PC-3 (cell line): ENCODE measurements at regions not wholly inside any gene's neighbourhood (a gene's known extent, or its start where the extent isn't known, plus 50 kb on each side); places are given as distances from the start of the nearest gene placed in this dataset.

ENCODE experiments used
- ATAC-seq: fragments of 200-7000 bp; cut with Tn5 transposase; 2 replicates; pipeline ENCODE4 v1.9.1; 2020; ENCODE audit warnings: mild to moderate bottlenecking, moderate library complexity
- BruUV-seq: library from RNA; stranded (reverse); fragments of 400-500 nt; replicated peaks from 2 replicates; lab custom pipeline; 2021; lab: Mats Ljungman, UMichigan
- CTCF ChIA-PET: fragments of 300-600 bp; sonication (Branson Sonifier 250); formaldehyde crosslinking; loops from one replicate; lab custom pipeline; 2022; ENCODE audit warnings: antibody characterized with exemption; lab: Charles Lee
- POLR2A ChIA-PET: fragments of 300-600 bp; sonication (Branson Sonifier 250); formaldehyde crosslinking; loops from one replicate; lab custom pipeline; 2022; ENCODE audit warnings: antibody characterized with exemption; ENCODE audit not compliant: unreplicated experiment; lab: Charles Lee
- DNase-seq: peaks from one replicate; pipeline ENCODE4 v3.0.0-alpha.2; 2015
- H2AFZ ChIP-seq: fragments of 300-600 bp; sonication (generic); 2 replicates; pipeline ENCODE4 v1.6.0; 2016; ENCODE audit warnings: antibody characterized with exemption, low read length
- H3F3A ChIP-seq: fragments of 300-600 bp; sonication (generic); one replicate; pipeline ENCODE4 v1.6.0; 2017; ENCODE audit warnings: antibody characterized with exemption, low read length, control low read depth, mild to moderate bottlenecking; ENCODE audit not compliant: unreplicated experiment
- H3K27ac ChIP-seq: fragments of 300-600 bp; sonication (generic); 2 replicates; pipeline ENCODE4 v1.5.1; 2016; ENCODE audit warnings: mild to moderate bottlenecking, low read length
- H3K27me3 ChIP-seq: fragments of 300-600 bp; sonication (generic); 2 replicates; pipeline ENCODE4 v1.6.1; 2016; ENCODE audit warnings: low read length, mixed read lengths
- H3K36me3 ChIP-seq: fragments of 300-600 bp; sonication (generic); 2 replicates; pipeline ENCODE4 v1.6.1; 2016; ENCODE audit warnings: low read depth, mixed run types, low read length, mixed read lengths
- H3K4me1 ChIP-seq: fragments of 300-600 bp; sonication (generic); 2 replicates; pipeline ENCODE4 v1.5.1; 2016; ENCODE audit warnings: low read length; ENCODE audit not compliant: insufficient read depth
- H3K4me2 ChIP-seq: fragments of 300-600 bp; sonication (generic); 2 replicates; pipeline ENCODE4 v1.6.0; 2016; ENCODE audit warnings: low read length
- H3K4me3 ChIP-seq: fragments of 300-600 bp; sonication (generic); 2 replicates; pipeline ENCODE4 v1.5.1; 2016; ENCODE audit warnings: mild to moderate bottlenecking, low read length, mixed read lengths
- H3K79me2 ChIP-seq: fragments of 300-600 bp; sonication (generic); 2 replicates; pipeline ENCODE4 v1.6.1; 2017; ENCODE audit warnings: low read length, mixed read lengths
- H3K9ac ChIP-seq: fragments of 300-600 bp; sonication (generic); 2 replicates; pipeline ENCODE4 v1.6.0; 2016; ENCODE audit warnings: mild to moderate bottlenecking, low read length
- H3K9me2 ChIP-seq: fragments of 300-600 bp; sonication (generic); replicated peaks from 2 replicates; pipeline ENCODE4 v1.6.1; 2016; ENCODE audit warnings: mixed run types, low read length, mixed read lengths
- H3K9me3 ChIP-seq: fragments of 300-600 bp; sonication (generic); 2 replicates; pipeline ENCODE4 v1.6.1; 2016; ENCODE audit warnings: low read length, mixed read lengths
- H4K20me1 ChIP-seq: fragments of 300-600 bp; sonication (generic); 2 replicates; pipeline ENCODE4 v1.6.1; 2016; ENCODE audit warnings: low read length, mixed read lengths
- CTCF ChIP-seq: fragments of 300-600 bp; sonication (generic); conservative IDR thresholded peaks from 2 replicates; pipeline ENCODE4 v1.5.1; 2017; ENCODE audit warnings: antibody characterized with exemption, low read depth, mild to moderate bottlenecking, low read length
- EZH2 ChIP-seq: fragments of 300-600 bp; sonication (generic); IDR thresholded peaks from one replicate; pipeline ENCODE4 v1.6.1; 2017; ENCODE audit warnings: antibody characterized with exemption, mild to moderate bottlenecking, low read length; ENCODE audit not compliant: unreplicated experiment
- EZH2phosphoT487 ChIP-seq: fragments of 300-600 bp; sonication (generic); IDR thresholded peaks from 2 replicates; pipeline ENCODE4 v1.6.1; 2018; ENCODE audit warnings: mild to moderate bottlenecking, antibody characterized with exemption, low read length, borderline replicate concordance
- intact Hi-C: fragments of 100-400 bp; cut with micrococcal nuclease; formaldehyde crosslinking; loops from 2 replicates; pipeline ENCODE4 v1.9.0; 2023

- Histone ChIP-seq H3F3A (peaks cover 17% of the 10 kb centered on the region), H3K27me3 (no peaks in the 10 kb centered on the region), H3K4me1 (peaks cover 51% of the 10 kb centered on the region), H3K4me2 (peak overlapping the region; percentile 76), H3K27ac (peak overlapping the region; percentile 100), H3K9me2 (no peaks in the 10 kb centered on the region), H2AFZ (no peak overlapping the region), H3K36me3 (no peaks in the 10 kb centered on the region), H3K79me2 (peaks cover 9% of the 10 kb centered on the region; the same call in 1 of the 2 replicates), H3K4me3 (peak overlapping the region; percentile 38; the same call in 1 of the 2 replicates), H3K9ac (peak overlapping the region; percentile 99), H3K9me3 (no peaks in the 10 kb centered on the region), H4K20me1 (no peaks in the 10 kb centered on the region)
- POLR2A ChIA-PET: interaction anchor here (0.5 to 1.8 kb wide), 8 partner anchors 38 to 161 kb away, joined by 3 to 14 read pairs (median 6); partner anchors contain the start of gene ALDH1A3
- BruUV-seq: TSS peak; percentile 76
- peak; percentile 69 for ATAC-seq
- CTCF ChIA-PET: interaction anchor here (1.0 to 1.7 kb wide), 2 partner anchors 38 to 151 kb away, joined by 3 to 9 read pairs; no protein-coding TSS in a partner anchor
- intact Hi-C loops: loop anchor here (1.0 to 5.0 kb wide), 7 partner anchors 9 to 151 kb away; no protein-coding TSS in a partner anchor
- TF ChIP-seq EZH2 (no peak), EZH2phosphoT487 (no peak), CTCF (no peak)
- DNase-seq: peak; percentile 99
Observed at GRCh38 chr15:100721758-100722550, 119.6 kb downstream of the ASB7 start.

GRCh38 chr15:100722551-100723314 is 120.3 kb downstream of the ASB7 start:
- no peaks in the 10 kb centered on the region for H3K9me3 ChIP-seq
- intact Hi-C loops: loop anchor here (1.0 to 5.0 kb wide), 4 partner anchors 35 to 150 kb away; no protein-coding TSS in a partner anchor
- POLR2A ChIA-PET: interaction anchor here (0.6 to 1.8 kb wide), 4 partner anchors 37 to 157 kb away, joined by 6 to 14 read pairs (median 8); partner anchors contain the start of gene ALDH1A3
- CTCF ChIA-PET: no interaction called here
- BruUV-seq: no TSS peak
- DNase-seq (no peak), ATAC-seq (no peak)
- H3K4me3 ChIP-seq: peak overlapping the region; percentile 5; the same call in 1 of the 2 replicates
- H3K79me2 ChIP-seq: peaks cover 9% of the 10 kb centered on the region; the same call in 1 of the 2 replicates
- H3F3A ChIP-seq: peaks cover 17% of the 10 kb centered on the region
- H3K9ac ChIP-seq: peak overlapping the region; percentile 90
- peak overlapping the region; percentile 100 for H3K27ac ChIP-seq
- no peaks in the 10 kb centered on the region for H4K20me1 ChIP-seq
- no peaks in the 10 kb centered on the region for H3K27me3 ChIP-seq
- H3K36me3 ChIP-seq: no peaks in the 10 kb centered on the region
- H3K4me2 ChIP-seq: peak overlapping the region; percentile 68
- TF ChIP-seq EZH2 (no peak), EZH2phosphoT487 (no peak), CTCF (no peak)
- H2AFZ ChIP-seq: no peak overlapping the region
- H3K4me1 ChIP-seq: peaks cover 51% of the 10 kb centered on the region
- H3K9me2 ChIP-seq: no peaks in the 10 kb centered on the region
